Keratinocyte (primary cell): ENCODE measurements at regions not wholly inside any gene's neighbourhood (a gene's known extent, or its start where the extent isn't known, plus 50 kb on each side); places are given as distances from the start of the nearest gene placed in this dataset.

ENCODE experiments used
- DNase-seq: peaks from one replicate; pipeline ENCODE4 v3.0.0-alpha.2; 2011; ENCODE audit warnings: low read depth, missing footprints, low spot score
- FAIRE-seq: peaks from 2 replicates; lab custom pipeline; 2011; peaks lifted over from hg19 to GRCh38; lab: Jason Lieb, UNC
- H2AFZ ChIP-seq: 2 replicates; pipeline ENCODE4 v1.6.0; 2012; ENCODE audit warnings: low read length, control low read depth, inconsistent platforms; ENCODE audit not compliant: control insufficient read depth
- H3K27ac ChIP-seq: 2 replicates; pipeline ENCODE4 v1.5.1; 2011; ENCODE audit warnings: low read length; ENCODE audit not compliant: control insufficient read depth, insufficient read depth
- H3K27me3 ChIP-seq: 3 replicates; pipeline ENCODE4 v1.6.0; 2011; ENCODE audit warnings: low read length; ENCODE audit not compliant: control insufficient read depth, insufficient read depth; ENCODE audit errors: extremely low read depth
- H3K36me3 ChIP-seq, 2 experiments: 2 replicates in 1 of 2; 3 replicates in 1 of 2; pipeline ENCODE4 v1.5.1; 2011; ENCODE audit warnings: low read length in 2 of 2, mild to moderate bottlenecking in 1 of 2; ENCODE audit not compliant: control insufficient read depth in 2 of 2, insufficient read depth in 2 of 2; ENCODE audit errors: extremely low read depth in 1 of 2
- H3K4me1 ChIP-seq: 3 replicates; pipeline ENCODE4 v1.5.1; 2011; ENCODE audit warnings: low read length; ENCODE audit not compliant: control insufficient read depth, insufficient read depth; ENCODE audit errors: extremely low read depth
- H3K4me2 ChIP-seq: 3 replicates; pipeline ENCODE4 v1.6.0; 2011; ENCODE audit warnings: low read depth, low read length; ENCODE audit not compliant: control insufficient read depth, insufficient read depth; ENCODE audit errors: extremely low read depth
- H3K4me3 ChIP-seq, 3 experiments: fragments of 200-600 bp in 1 of 3; sonication (generic) in 1 of 3; 2 replicates in 2 of 3; 3 replicates in 1 of 3; pipeline ENCODE4 v1.5.1; 2011 to 2016; ENCODE audit warnings: low read length in 3 of 3, mild to moderate bottlenecking in 3 of 3, control low read depth in 2 of 3, inconsistent platforms in 1 of 3, low read depth in 1 of 3, mixed read lengths in 1 of 3, mixed run types in 1 of 3, moderate library complexity in 1 of 3; ENCODE audit not compliant: control insufficient read depth in 2 of 3, insufficient read depth in 2 of 3; ENCODE audit errors: extremely low read depth in 1 of 3
- H3K79me2 ChIP-seq: 2 replicates; pipeline ENCODE4 v1.6.0; 2012; ENCODE audit warnings: low read length; ENCODE audit not compliant: control insufficient read depth, insufficient read depth
- H3K9ac ChIP-seq: 3 replicates; pipeline ENCODE4 v1.6.0; 2011; ENCODE audit warnings: low read length; ENCODE audit not compliant: control insufficient read depth, insufficient read depth; ENCODE audit errors: extremely low read depth
- H3K9me1 ChIP-seq: 3 replicates; pipeline ENCODE4 v1.6.0; 2011; ENCODE audit warnings: low read length; ENCODE audit not compliant: control insufficient read depth, insufficient read depth; ENCODE audit errors: extremely low read depth
- H3K9me3 ChIP-seq: 2 replicates; pipeline ENCODE4 v1.5.1; 2012; ENCODE audit warnings: low read depth, low read length; ENCODE audit not compliant: control insufficient read depth
- H4K20me1 ChIP-seq: 3 replicates; pipeline ENCODE4 v1.6.0; 2011; ENCODE audit warnings: low read length; ENCODE audit not compliant: control insufficient read depth, insufficient read depth; ENCODE audit errors: extremely low read depth
- EZH2 ChIP-seq: IDR thresholded peaks from one replicate; pipeline ENCODE4 v1.6.1; 2012; ENCODE audit warnings: inconsistent platforms, mild to moderate bottlenecking, low read length, moderate library complexity
- dilution Hi-C: fragments of 300-500 bp; cut with MboI; formaldehyde crosslinking; loops from one replicate; pipeline ENCODE4 v1.7.0; 2020; ENCODE audit warnings: low sequenced_read_pairs; ENCODE audit not compliant: extremely low pct_ligation_motif_present
- TF ChIP-seq, protein P1 (sequence below), 3 experiments: IDR thresholded peaks in 1 of 3; conservative IDR thresholded peaks in 1 of 3; optimal IDR thresholded peaks in 1 of 3; 2 replicates in 2 of 3; 3 replicates in 1 of 3; pipeline versions ENCODE3 to v1.5.1; 2011; ENCODE audit warnings: low read length in 3 of 3, mild to moderate bottlenecking in 3 of 3, moderate library complexity in 2 of 3, control low read depth in 1 of 3, inconsistent platforms in 1 of 3; ENCODE audit not compliant: insufficient read depth in 2 of 3; ENCODE audit errors: extremely low read depth in 1 of 3

GRCh38 chr11:79794484-79795393 lies 353.9 kb upstream of the TENM4 start:
- Histone ChIP-seq H3K9me3 (no peaks in the 10 kb centered on the region), H3K4me2 (peak overlapping the region; percentile 39), H3K79me2 (no peaks in the 10 kb centered on the region), H3K27me3 (no peaks in the 10 kb centered on the region), H3K9me1 (no peaks in the 10 kb centered on the region), H3K9ac (no peak overlapping the region), H4K20me1 (no peaks in the 10 kb centered on the region), H2AFZ (peak overlapping the region; percentile 80), H3K4me1 (peaks cover 16% of the 10 kb centered on the region), H3K36me3 (no peaks in the 10 kb centered on the region), H3K4me3 (peak overlapping the region in 1 of 3 experiments; percentile 11), H3K27ac (no peak overlapping the region)
- FAIRE-seq (peak; percentile 76), DNase-seq (no peak)
- TF ChIP-seq, protein P1, sequence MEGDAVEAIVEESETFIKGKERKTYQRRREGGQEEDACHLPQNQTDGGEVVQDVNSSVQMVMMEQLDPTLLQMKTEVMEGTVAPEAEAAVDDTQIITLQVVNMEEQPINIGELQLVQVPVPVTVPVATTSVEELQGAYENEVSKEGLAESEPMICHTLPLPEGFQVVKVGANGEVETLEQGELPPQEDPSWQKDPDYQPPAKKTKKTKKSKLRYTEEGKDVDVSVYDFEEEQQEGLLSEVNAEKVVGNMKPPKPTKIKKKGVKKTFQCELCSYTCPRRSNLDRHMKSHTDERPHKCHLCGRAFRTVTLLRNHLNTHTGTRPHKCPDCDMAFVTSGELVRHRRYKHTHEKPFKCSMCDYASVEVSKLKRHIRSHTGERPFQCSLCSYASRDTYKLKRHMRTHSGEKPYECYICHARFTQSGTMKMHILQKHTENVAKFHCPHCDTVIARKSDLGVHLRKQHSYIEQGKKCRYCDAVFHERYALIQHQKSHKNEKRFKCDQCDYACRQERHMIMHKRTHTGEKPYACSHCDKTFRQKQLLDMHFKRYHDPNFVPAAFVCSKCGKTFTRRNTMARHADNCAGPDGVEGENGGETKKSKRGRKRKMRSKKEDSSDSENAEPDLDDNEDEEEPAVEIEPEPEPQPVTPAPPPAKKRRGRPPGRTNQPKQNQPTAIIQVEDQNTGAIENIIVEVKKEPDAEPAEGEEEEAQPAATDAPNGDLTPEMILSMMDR (optimal IDR thresholded peaks at IDR 0.05 in 1 of 3, IDR thresholded peaks at IDR 0.05 in 1 of 3, conservative IDR thresholded peaks at IDR 0.05 in 1 of 3; ENCODE audit: extremely low read depth in 1 of 3, insufficient read depth in 2 of 3, low read length in 3 of 3), result peak in 1 of 3 experiments; percentile 24
- no peak for TF ChIP-seq EZH2
- dilution Hi-C loops, result no loop called here

GRCh38 chr11:79794057-79794456 lies 353.2 kb upstream of the TENM4 start:
- peak overlapping the region; percentile 68 for H2AFZ ChIP-seq
- H3K36me3 ChIP-seq, result no peaks in the 10 kb centered on the region
- H3K27me3 ChIP-seq, result no peaks in the 10 kb centered on the region
- no peak for TF ChIP-seq EZH2
- TF ChIP-seq, protein P1 (optimal IDR thresholded peaks at IDR 0.05 in 1 of 3, IDR thresholded peaks at IDR 0.05 in 1 of 3, conservative IDR thresholded peaks at IDR 0.05 in 1 of 3; ENCODE audit: extremely low read depth in 1 of 3, insufficient read depth in 2 of 3, low read length in 3 of 3), result no peak
- H3K9me1 ChIP-seq, result no peaks in the 10 kb centered on the region
- dilution Hi-C loops, result no loop called here
- H3K9ac ChIP-seq, result no peak overlapping the region
- no peaks in the 10 kb centered on the region for H4K20me1 ChIP-seq
- DNase-seq (no peak), FAIRE-seq (no peak)
- H3K4me1 ChIP-seq, result peaks cover 16% of the 10 kb centered on the region
- no peak overlapping the region for H3K27ac ChIP-seq
- H3K9me3 ChIP-seq, result no peaks in the 10 kb centered on the region
- no peak overlapping the region for H3K4me3 ChIP-seq
- no peak overlapping the region for H3K4me2 ChIP-seq
- no peaks in the 10 kb centered on the region for H3K79me2 ChIP-seq
